NOMO-1 (cell line): ENCODE measurements at regions not wholly inside any gene's neighbourhood (a gene's known extent, or its start where the extent isn't known, plus 50 kb on each side); places are given as distances from the start of the nearest gene placed in this dataset.
"Not testable (repeated sequence)": the region's sequence is repeated elsewhere in the genome, so short reads cannot be mapped to it uniquely, and the experiment has no call there.

Source experiments
- DNase-seq, 2 experiments: peaks; one replicate each; lab custom pipeline; 2025; ENCODE audit not compliant: unreplicated experiment in 2 of 2; lab: John Stamatoyannopoulos, UW

- no peak for DNase-seq
These were observed 270.0 kb upstream of the SMIM21 start for GRCh38 chr18:75697493-75697892.

- no peak for DNase-seq
These were observed 268.9 kb upstream of the SMIM21 start for GRCh38 chr18:75696391-75696790.

DNA sequence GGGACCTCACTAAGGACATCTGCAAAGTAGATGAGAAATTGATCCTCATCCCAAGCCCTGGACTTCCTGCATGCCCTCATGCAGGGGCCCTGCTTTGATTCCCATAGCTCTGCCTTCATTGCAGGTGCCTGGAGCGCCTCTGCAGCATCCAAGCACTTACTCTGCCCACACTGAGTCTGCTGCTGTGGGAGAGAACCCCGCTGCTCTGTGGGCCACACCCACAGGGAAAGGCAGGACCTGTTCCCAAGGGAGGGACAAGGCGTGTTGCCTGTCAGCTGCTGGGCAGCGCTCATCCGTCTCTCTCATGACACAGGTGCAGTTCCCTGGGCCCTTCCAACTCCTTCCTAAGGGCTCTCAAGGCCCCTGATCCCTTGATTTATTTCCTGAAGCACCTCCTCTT is 266.8 kb upstream of the SMIM21 start:
- no peak for DNase-seq

- no peak for DNase-seq
These were observed 264.0 kb upstream of the SMIM21 start for GRCh38 chr18:75691483-75691882.

DNA sequence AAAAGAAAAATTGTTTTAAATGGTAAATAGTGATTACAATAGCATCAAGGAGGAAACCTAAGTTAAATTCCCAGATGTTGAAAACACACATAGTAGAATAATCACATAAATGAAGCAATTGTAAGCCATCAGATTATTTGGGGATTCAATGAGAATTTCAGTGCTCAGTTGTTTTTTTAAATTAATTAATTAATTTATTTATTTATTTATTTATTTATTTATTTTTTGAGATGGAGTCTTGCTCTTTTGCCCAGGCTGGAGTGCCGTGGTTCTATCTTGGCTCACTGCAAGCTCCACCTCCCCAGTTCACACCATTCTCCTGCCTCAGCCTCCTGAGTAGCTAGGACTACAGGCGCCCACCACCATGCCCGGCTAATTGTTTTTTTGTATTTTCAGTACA is 262.8 kb upstream of the SMIM21 start:
- DNase-seq = not testable (repeated sequence)

DNA sequence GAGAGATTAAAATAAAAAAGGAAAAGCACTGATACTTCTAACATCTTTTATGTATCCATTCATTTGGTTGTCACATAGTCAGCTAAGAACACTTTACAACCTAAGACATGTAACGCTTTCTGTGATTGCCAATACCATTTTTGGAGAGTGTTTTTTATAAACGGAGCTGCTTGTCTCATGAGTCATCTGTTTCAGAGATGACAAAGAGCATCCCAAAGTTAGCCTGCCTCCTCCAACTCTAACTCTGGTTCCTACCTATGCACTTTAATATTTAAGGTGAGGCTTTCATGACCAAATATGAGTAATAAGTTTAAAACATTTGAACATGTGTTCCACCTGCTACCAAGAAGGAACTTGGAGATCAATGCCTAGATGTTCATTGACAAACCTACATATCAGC is 260.1 kb upstream of the SMIM21 start:
- no peak for DNase-seq

DNA sequence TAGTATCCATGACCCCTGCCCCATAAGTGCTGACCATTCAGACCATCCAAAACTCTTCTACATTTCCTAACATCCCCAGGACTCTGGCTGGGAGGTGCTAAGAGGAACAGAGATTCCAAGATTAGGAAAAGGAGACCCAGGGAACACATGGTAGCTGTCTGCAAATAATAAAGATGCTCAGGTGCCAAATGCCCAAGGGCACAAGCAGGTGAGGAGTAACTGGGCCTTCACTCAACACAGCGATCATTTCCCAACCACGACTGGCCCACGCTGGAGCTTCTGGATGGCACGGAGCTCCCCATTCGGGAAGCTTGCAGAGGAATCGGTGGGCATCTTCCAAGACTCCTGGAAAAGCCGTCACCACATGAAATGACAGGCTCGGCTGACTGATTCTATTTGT is 255.9 kb upstream of the SMIM21 start:
- DNase-seq = no peak

DNA sequence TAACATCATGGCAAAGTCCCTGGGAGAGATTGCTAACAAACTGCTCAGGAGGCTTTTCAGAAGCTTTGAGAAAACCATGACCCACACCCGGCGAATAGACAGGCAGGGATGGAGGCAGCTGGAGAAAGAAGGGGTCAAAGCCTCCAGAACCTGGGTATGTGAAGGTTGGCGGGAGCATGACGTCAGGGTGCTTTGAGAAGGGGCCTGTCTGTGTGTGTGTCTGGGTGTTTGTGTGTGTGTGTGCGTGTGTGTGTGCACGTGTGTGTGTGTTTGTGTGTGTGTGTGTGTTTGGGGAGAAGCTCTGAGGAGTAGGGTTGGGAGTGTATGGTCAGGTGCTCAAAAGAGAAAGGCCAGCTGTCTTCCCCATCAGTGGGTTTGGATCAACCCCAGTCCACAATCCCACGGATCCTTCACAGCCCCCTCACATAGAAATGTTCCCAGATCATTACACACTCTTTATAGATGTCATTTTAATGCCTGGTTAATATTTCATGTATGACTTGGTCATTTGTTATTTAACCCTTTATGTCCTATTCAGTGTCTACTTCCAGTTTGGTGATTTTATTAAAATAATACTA is 254.1 kb upstream of the SMIM21 start:
- no peak for DNase-seq

DNA sequence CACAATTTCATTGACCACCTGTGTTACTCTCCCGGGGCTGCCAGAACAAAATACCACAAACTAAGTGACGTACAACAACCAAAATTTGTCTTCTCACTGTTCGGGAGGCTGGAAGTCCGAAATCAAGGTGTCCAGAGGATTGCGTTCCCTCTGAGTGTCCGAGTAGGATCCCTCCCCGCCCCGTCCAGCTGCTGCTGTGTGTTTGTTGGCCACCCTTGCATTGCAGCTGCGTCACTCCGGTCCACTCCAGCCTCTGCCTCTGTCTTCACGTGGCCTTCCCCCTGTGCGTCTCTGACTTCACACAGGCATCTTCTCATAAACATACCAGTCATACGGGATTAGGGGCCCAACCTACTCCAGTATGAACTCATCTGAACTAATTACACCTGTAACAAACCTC is 251.8 kb upstream of the SMIM21 start:
- DNase-seq = no peak

DNA sequence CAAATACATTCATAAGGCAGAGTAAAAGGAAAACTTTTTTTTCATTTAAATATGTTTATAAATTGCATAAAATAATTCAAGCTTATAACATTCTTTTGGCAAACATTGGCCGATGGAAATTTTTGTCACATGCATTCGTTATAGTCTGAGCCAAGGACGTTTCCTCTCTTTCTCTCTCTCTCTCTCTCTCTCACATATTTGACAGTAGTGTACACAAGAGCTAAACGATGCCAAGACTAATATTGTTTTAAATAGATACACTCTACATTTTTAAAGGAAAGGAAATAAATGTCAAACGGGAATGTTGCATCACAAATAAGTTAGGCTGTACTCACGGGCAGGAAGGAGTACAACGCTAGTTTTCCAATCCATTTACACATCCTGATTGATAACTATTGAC is 251.1 kb upstream of the SMIM21 start:
- DNase-seq = no peak

DNA sequence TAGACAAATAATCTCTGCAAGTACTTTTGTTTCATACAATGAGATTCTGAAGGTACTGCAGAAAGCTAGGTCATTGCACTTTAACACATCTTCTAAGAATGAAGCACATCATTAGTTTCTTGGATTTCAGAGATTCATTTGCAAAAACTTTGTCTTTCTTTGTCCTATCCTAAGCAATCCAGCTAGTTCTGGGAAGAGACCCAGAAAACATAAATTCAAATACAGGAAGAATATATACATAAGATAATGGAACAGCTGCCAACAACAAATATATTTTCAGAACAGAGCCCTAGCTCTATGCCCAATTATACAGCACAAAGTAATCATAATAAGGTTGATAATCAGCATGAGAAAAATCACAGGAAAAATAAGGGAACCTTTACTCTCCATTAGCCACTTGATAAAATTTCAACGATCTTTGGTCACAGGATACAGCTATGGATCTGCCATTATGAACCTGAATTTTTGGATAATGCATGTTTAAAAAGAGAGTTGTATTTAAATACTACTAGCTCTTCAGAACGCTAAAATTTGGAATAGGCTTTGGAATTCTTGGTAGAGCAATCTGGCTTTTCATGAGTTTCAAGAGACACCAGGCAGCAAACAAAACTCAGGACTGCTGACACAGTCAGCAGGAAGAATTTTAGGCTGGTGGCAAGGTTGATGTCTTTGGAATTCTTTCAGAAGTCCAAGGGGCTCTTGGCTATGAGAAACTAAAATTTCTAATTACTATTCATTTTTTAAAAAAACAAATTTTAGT is 250.4 kb upstream of the SMIM21 start:
- no peak for DNase-seq

GRCh38 chr18:75660932-75661331 is 233.4 kb upstream of the SMIM21 start:
- no peak for DNase-seq

GRCh38 chr18:75659535-75660023 is 232.1 kb upstream of the SMIM21 start:
- DNase-seq = no peak

DNA sequence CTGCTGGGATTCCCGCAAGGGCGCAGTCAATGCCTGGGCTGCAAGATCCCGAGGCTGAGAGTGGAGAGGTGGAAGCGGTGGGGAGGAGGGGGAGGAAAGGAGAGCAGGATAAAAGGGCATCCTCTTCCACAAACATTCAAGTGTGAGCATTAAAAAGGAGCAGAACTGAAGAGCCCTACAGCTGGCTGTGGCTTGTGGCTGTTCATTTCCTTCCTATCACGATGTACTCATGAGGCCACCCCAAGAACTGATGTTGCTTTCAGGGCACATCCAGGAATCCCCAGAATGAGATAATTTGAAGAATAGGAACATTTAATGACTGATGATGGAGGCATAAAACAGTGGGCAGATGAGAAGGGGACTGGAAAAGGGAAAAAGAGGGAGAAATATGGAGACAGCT is 230.8 kb upstream of the SMIM21 start:
- no peak for DNase-seq

GRCh38 chr18:75656563-75657247 is 229.2 kb upstream of the SMIM21 start:
- no peak for DNase-seq

DNA sequence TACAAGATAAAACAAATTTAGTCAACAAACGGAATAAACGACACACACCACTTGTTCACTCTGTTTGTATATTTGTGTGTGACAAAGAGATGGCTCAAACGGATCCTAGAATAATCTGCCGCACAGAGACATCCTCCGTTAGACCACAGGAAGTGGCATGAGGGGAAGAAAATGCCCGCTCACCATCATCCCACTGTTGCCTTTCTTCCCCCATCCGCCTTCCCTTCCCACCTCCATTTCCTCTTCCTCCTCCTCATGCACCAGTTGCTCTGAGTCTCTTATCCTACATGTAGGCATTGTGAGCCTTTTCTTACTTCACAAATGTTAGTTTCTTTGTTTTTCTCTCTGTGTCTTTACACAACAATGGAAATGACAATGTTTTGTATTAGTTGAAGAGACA is 228.5 kb upstream of the SMIM21 start:
- DNase-seq = no peak

DNA sequence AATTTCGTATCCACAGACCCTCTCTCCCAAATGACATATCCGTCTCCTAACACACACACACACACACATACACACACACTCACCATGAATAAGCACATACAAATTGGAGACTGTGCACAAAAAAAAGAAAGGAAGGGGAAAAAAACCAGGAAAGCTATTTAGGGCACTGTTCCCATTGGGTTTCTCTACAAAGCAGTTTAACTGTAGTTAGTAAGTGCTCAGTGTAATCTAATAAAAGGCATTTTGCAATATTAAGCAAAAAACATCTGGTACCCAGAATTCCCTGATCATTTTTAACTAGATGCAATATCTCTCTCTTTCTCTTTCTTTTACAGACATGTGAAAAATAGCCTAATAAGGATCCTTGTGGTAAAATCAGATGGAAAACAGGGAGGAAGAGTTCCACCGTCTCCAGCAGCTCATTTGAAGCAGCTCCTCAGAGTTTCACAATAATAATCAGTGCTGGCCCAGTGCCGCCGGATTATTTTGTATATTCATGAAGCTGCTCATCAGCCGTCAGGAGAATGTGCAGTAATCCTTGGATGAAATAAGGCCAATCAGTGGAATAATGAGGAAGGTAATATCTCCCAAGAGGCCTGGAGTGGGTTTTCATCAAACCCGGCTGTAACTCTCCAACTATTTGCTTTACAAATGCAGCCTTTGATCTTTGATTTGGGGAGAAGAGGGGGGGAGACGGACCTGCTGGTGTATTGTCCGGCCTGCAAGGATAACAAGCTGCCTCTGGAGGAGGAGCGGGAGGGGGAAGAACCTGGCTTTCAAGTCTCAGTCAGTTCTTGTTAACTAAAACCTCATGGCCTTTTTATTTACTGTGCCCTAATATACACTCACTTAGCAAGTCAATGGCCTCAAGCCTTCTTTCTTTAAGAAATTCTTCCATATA is 227.6 kb upstream of the SMIM21 start:
- no peak for DNase-seq

GRCh38 chr18:75654386-75654785 is 226.9 kb upstream of the SMIM21 start:
- no peak for DNase-seq

DNA sequence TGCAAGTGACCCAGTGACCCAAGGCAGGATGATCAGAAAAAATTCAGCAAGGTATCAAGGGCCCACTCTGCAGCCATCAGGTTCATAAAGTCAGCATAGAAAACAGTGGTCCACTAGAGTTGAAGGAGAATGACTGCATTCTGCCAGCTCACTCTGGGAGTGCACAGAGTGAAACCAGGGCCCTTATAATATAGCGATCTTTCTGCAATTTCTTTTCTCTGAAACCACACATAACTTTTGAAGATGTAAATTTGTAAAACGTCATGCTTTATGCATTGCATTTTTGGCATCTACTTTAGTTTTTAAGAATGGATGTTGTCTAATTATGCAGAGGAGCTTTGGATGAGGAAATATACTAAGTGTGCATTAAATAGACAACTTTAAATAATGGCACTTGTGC is 225.0 kb upstream of the SMIM21 start:
- no peak for DNase-seq

- DNase-seq = no peak
These were observed 217.4 kb upstream of the SMIM21 start for GRCh38 chr18:75644871-75645270.

- DNase-seq = no peak
These were observed 215.6 kb upstream of the SMIM21 start for GRCh38 chr18:75643083-75643482.
